GM23338 (cell line): ENCODE measurements at regions not wholly inside any gene's neighbourhood (a gene's known extent, or its start where the extent isn't known, plus 50 kb on each side); places are given as distances from the start of the nearest gene placed in this dataset.

Source experiments
- ATAC-seq: fragments of 200-7000 bp; cut with Tn5 transposase; 3 replicates; pipeline ENCODE4 v1.9.1; 2020
- DNase-seq: peaks from one replicate; pipeline ENCODE4 v3.0.0-alpha.2; 2015; ENCODE audit warnings: low spot score
- H2AFZ ChIP-seq: fragments of 200-600 bp; sonication (generic); 2 replicates; pipeline ENCODE4 v1.8.0; 2016; ENCODE audit warnings: antibody characterized with exemption, mild to moderate bottlenecking, moderate library complexity
- H3F3A ChIP-seq: fragments of 200-600 bp; sonication (generic); replicated peaks from 2 replicates; pipeline ENCODE4 v1.8.0; 2017; ENCODE audit warnings: antibody characterized with exemption, mixed run types, low read depth
- H3K27ac ChIP-seq: fragments of 200-600 bp; sonication (generic); 2 replicates; pipeline ENCODE4 v1.6.1; 2016; ENCODE audit warnings: low read depth
- H3K27me3 ChIP-seq: fragments of 200-600 bp; sonication (generic); 2 replicates; pipeline ENCODE4 v1.8.0; 2016; ENCODE audit warnings: mild to moderate bottlenecking, mixed run types, moderate library complexity; ENCODE audit not compliant: insufficient read depth
- H3K36me3 ChIP-seq: fragments of 200-600 bp; sonication (generic); 2 replicates; pipeline ENCODE4 v1.8.0; 2016; ENCODE audit warnings: mild to moderate bottlenecking; ENCODE audit not compliant: insufficient read depth
- H3K4me1 ChIP-seq: fragments of 200-600 bp; sonication (generic); 2 replicates; pipeline ENCODE4 v1.8.0; 2016; ENCODE audit warnings: mild to moderate bottlenecking, moderate library complexity; ENCODE audit not compliant: insufficient read depth
- H3K4me2 ChIP-seq: fragments of 200-600 bp; sonication (generic); 2 replicates; pipeline ENCODE4 v1.7.1; 2017; ENCODE audit warnings: mixed run types
- H3K4me3 ChIP-seq: fragments of 200-600 bp; sonication (generic); 2 replicates; pipeline ENCODE4 v1.6.1; 2016; ENCODE audit warnings: mixed run types
- H3K79me2 ChIP-seq: fragments of 200-600 bp; sonication (generic); replicated peaks from 2 replicates; pipeline ENCODE4 v1.8.0; 2017; ENCODE audit warnings: mild to moderate bottlenecking; ENCODE audit not compliant: insufficient read depth
- H3K9me2 ChIP-seq: fragments of 200-600 bp; sonication (generic); 2 replicates; pipeline ENCODE4 v1.8.0; 2017; ENCODE audit not compliant: insufficient read depth
- H4K20me1 ChIP-seq: fragments of 200-600 bp; sonication (generic); replicated peaks from 2 replicates; pipeline ENCODE4 v1.8.0; 2017; ENCODE audit warnings: mild to moderate bottlenecking; ENCODE audit not compliant: insufficient read depth
- H3K27ac Mint-ChIP-seq: 2 replicates; pipeline ENCODE4 v1.8.0; 2020; ENCODE audit warnings: inconsistent platforms, mild to moderate bottlenecking, moderate library complexity, mixed read lengths
- H3K27me3 Mint-ChIP-seq: 3 replicates; pipeline ENCODE4 v1.8.0; 2022; ENCODE audit warnings: low read depth, mild to moderate bottlenecking, moderate library complexity, mixed read lengths, inconsistent platforms; ENCODE audit not compliant: insufficient read depth, poor library complexity
- H3K36me3 Mint-ChIP-seq: 3 replicates; pipeline ENCODE4 v1.8.0; 2021; ENCODE audit warnings: low read depth, mild to moderate bottlenecking, inconsistent platforms, moderate library complexity, mixed read lengths
- H3K4me1 Mint-ChIP-seq: 3 replicates; pipeline ENCODE4 v1.8.0; 2020; ENCODE audit warnings: mild to moderate bottlenecking, inconsistent platforms, mixed read lengths
- H3K4me3 Mint-ChIP-seq: 3 replicates; pipeline ENCODE4 v1.8.0; 2021; ENCODE audit warnings: moderate library complexity, mild to moderate bottlenecking, inconsistent platforms, mixed read lengths
- H3K9me3 Mint-ChIP-seq: 3 replicates; pipeline ENCODE4 v1.8.0; 2020; ENCODE audit warnings: moderate library complexity, mild to moderate bottlenecking, inconsistent platforms, mixed read lengths
- CREB1 ChIP-seq: fragments of 250-450 bp; sonication (Bioruptor Pico); IDR thresholded peaks from 2 replicates; pipeline ENCODE4 v1.5.0; 2020; ENCODE audit warnings: low read depth, mild to moderate bottlenecking, moderate library complexity
- CTCF ChIP-seq, 2 experiments: fragments of 200-600 bp in 1 of 2; sonication (generic) in 1 of 2; conservative IDR thresholded peaks; 2 replicates each; pipeline versions ENCODE4 v1.5.1 to v1.6.1; 2016 to 2017; ENCODE audit warnings: antibody characterized with exemption in 2 of 2, low read depth in 2 of 2, mild to moderate bottlenecking in 2 of 2, moderate library complexity in 1 of 2
- ETS1 ChIP-seq: IDR thresholded peaks from 2 replicates; pipeline ENCODE4 v1.6.1; 2016; ENCODE audit warnings: antibody characterized with exemption
- EZH2 ChIP-seq: fragments of 200-600 bp; sonication (generic); IDR thresholded peaks from one replicate; pipeline ENCODE4 v1.8.0; 2017; ENCODE audit warnings: antibody characterized with exemption, mild to moderate bottlenecking, low read depth; ENCODE audit not compliant: unreplicated experiment
- EZH2phosphoT487 ChIP-seq: fragments of 200-600 bp; sonication (generic); IDR thresholded peaks from one replicate; pipeline ENCODE4 v1.8.1; 2018; ENCODE audit warnings: antibody characterized with exemption; ENCODE audit not compliant: unreplicated experiment
- JUNB ChIP-seq: IDR thresholded peaks from one replicate; pipeline ENCODE4 v1.6.1; 2016; ENCODE audit warnings: antibody characterized with exemption; ENCODE audit not compliant: unreplicated experiment
- NANOG ChIP-seq: IDR thresholded peaks from 2 replicates; pipeline ENCODE4 v1.6.1; 2016; ENCODE audit warnings: antibody characterized with exemption, borderline replicate concordance
- POLR2AphosphoS5 ChIP-seq: IDR thresholded peaks from 2 replicates; pipeline ENCODE4 v1.6.1; 2016; ENCODE audit warnings: antibody characterized with exemption, low read depth
- REST ChIP-seq: IDR thresholded peaks from one replicate; pipeline ENCODE4 v1.6.1; 2018; ENCODE audit warnings: antibody characterized with exemption; ENCODE audit not compliant: unreplicated experiment
- STAT1 ChIP-seq: IDR thresholded peaks from one replicate; pipeline ENCODE4 v1.6.1; 2016; ENCODE audit warnings: antibody characterized with exemption; ENCODE audit not compliant: unreplicated experiment
- ZNF114 ChIP-seq: fragments of 250-450 bp; sonication (Bioruptor Pico); IDR thresholded peaks from 2 replicates; pipeline ENCODE4 v1.5.0; 2020; ENCODE audit warnings: mild to moderate bottlenecking, moderate library complexity
- ZNF331 ChIP-seq: fragments of 250-450 bp; sonication (Bioruptor Pico); IDR thresholded peaks from 2 replicates; pipeline ENCODE4 v1.5.0; 2020; ENCODE audit warnings: low read depth, mild to moderate bottlenecking, moderate library complexity
- ZNF462 ChIP-seq: fragments of 250-450 bp; sonication (Bioruptor Pico); IDR thresholded peaks from 2 replicates; pipeline ENCODE4 v1.5.0; 2020; ENCODE audit warnings: mild to moderate bottlenecking, moderate library complexity

GRCh38 chr1:235030919-235031596 is 97.6 kb downstream of the TOMM20 start:
- no peak overlapping the region for H2AFZ ChIP-seq
- no peak overlapping the region for H3K27ac ChIP-seq
- no peak for TF ChIP-seq CTCF (conservative IDR thresholded peaks at IDR 0.05; ENCODE audit: low read depth in 2 of 2)
- no peak for TF ChIP-seq REST
- TF ChIP-seq ZNF462 (CRISPR knock-in tag), result no peak
- no peak for TF ChIP-seq ZNF331 (CRISPR knock-in tag)
- no peak for TF ChIP-seq POLR2AphosphoS5
- no peak for TF ChIP-seq NANOG
- TF ChIP-seq ZNF114 (CRISPR knock-in tag), result no peak
- no peak for TF ChIP-seq CREB1
- no peak for TF ChIP-seq EZH2
- no peak for TF ChIP-seq STAT1
- TF ChIP-seq JUNB, result no peak
- no peak for TF ChIP-seq EZH2phosphoT487
- TF ChIP-seq ETS1, result no peak
- no peaks in the 10 kb centered on the region for H3K79me2 ChIP-seq
- no peaks in the 10 kb centered on the region for H4K20me1 ChIP-seq
- no peaks in the 10 kb centered on the region for H3F3A ChIP-seq
- Mint-ChIP-seq H3K27me3 (no peaks in the 10 kb centered on the region), H3K36me3 (peaks cover 8% of the 10 kb centered on the region; the same call in 1 of the 3 replicates), H3K4me3 (no peak overlapping the region), H3K9me3 (peaks cover 15% of the 10 kb centered on the region; the same call in 2 of the 3 replicates), H3K27ac (no peak overlapping the region), H3K4me1 (no peaks in the 10 kb centered on the region; the same call in 2 of the 3 replicates)
- DNase-seq (no peak), ATAC-seq (no peak)
- no peaks in the 10 kb centered on the region for H3K4me1 ChIP-seq
- no peaks in the 10 kb centered on the region for H3K27me3 ChIP-seq
- no peaks in the 10 kb centered on the region; the same call in 1 of the 2 replicates for H3K36me3 ChIP-seq
- no peak overlapping the region for H3K4me3 ChIP-seq
- H3K9me2 ChIP-seq, result 0 out of 2 replicates have a peak, but pooled peaks cover 4% of the 10 kb centered on the region
- H3K4me2 ChIP-seq, result no peak overlapping the region
